Endothelial cell of umbilical vein (primary cell): ENCODE measurements at regions not wholly inside any gene's neighbourhood (a gene's known extent, or its start where the extent isn't known, plus 50 kb on each side); places are given as distances from the start of the nearest gene placed in this dataset.

Experiments
- BruUV-seq: library from RNA; stranded (reverse); fragments of 400-500 nt; replicated peaks from 2 replicates; lab custom pipeline; 2021; lab: Mats Ljungman, UMichigan
- CTCF ChIA-PET: fragments of 300-600, 350-600 bp; sonication (Branson Sonifier 250); formaldehyde crosslinking; loops from one replicate; lab custom pipeline; 2021; ENCODE audit warnings: antibody characterized with exemption, inconsistent platforms; lab: Charles Lee
- POLR2A ChIA-PET: fragments of 300-600, 350-600 bp; sonication (Branson Sonifier 250); formaldehyde crosslinking; loops from one replicate; lab custom pipeline; 2021; ENCODE audit warnings: antibody characterized with exemption, inconsistent platforms; lab: Charles Lee
- DNase-seq: peaks from one replicate; pipeline ENCODE4 v3.0.0-alpha.2; 2011; ENCODE audit warnings: low read depth, low spot score
- FAIRE-seq: peaks from 2 replicates; lab custom pipeline; 2011; peaks lifted over from hg19 to GRCh38; lab: Jason Lieb, UNC
- H2AFZ ChIP-seq: 2 replicates; pipeline ENCODE4 v1.6.0; 2012; ENCODE audit warnings: low read depth, low read length, control low read depth, inconsistent platforms
- H3K27ac ChIP-seq: 2 replicates; pipeline ENCODE4 v1.5.1; 2011; ENCODE audit warnings: low read depth, mild to moderate bottlenecking, control low read depth, low read length, moderate library complexity; ENCODE audit not compliant: insufficient read depth
- H3K27me3 ChIP-seq, 2 experiments: 2 replicates each; pipeline versions ENCODE4 v1.6.0 to v1.6.1; 2011; ENCODE audit warnings: low read length in 2 of 2, mixed read lengths in 1 of 2; ENCODE audit not compliant: control insufficient read depth in 2 of 2, insufficient read depth in 2 of 2
- H3K36me3 ChIP-seq, 2 experiments: 2 replicates in 1 of 2; 3 replicates in 1 of 2; pipeline ENCODE4 v1.5.1; 2011; ENCODE audit warnings: low read length in 2 of 2, mild to moderate bottlenecking in 1 of 2, moderate library complexity in 1 of 2; ENCODE audit not compliant: control insufficient read depth in 2 of 2, insufficient read depth in 2 of 2; ENCODE audit errors: extremely low read depth in 1 of 2
- H3K4me1 ChIP-seq: 3 replicates; pipeline ENCODE4 v1.5.1; 2011; ENCODE audit warnings: mild to moderate bottlenecking, low read length; ENCODE audit not compliant: control insufficient read depth, insufficient read depth; ENCODE audit errors: extremely low read depth
- H3K4me2 ChIP-seq: 2 replicates; pipeline ENCODE4 v1.6.1; 2011; ENCODE audit warnings: low read length, control low read depth, mixed read lengths; ENCODE audit not compliant: insufficient read depth
- H3K4me3 ChIP-seq, 3 experiments: fragments of 200-600 bp in 1 of 3; sonication (generic), shearing (Covaris generic) in 1 of 3; replicated peaks in 1 of 3; 2 replicates each; pipeline ENCODE4 v1.5.1; 2011 to 2016; ENCODE audit warnings: control low read depth in 3 of 3, low read length in 3 of 3, mild to moderate bottlenecking in 2 of 3, inconsistent platforms in 1 of 3, low read depth in 1 of 3, moderate library complexity in 1 of 3; ENCODE audit not compliant: insufficient read depth in 1 of 3
- H3K79me2 ChIP-seq: 2 replicates; pipeline ENCODE4 v1.6.0; 2012; ENCODE audit warnings: low read length, inconsistent platforms; ENCODE audit not compliant: control insufficient read depth, insufficient read depth
- H3K9ac ChIP-seq: replicated peaks from 2 replicates; pipeline ENCODE3; 2011; ENCODE audit warnings: low read length, control low read depth; ENCODE audit not compliant: insufficient read depth; ENCODE audit errors: extremely low read depth
- H3K9me1 ChIP-seq: replicated peaks from 3 replicates; pipeline ENCODE4 v1.6.0; 2011; ENCODE audit warnings: mild to moderate bottlenecking, low read length; ENCODE audit not compliant: control insufficient read depth, insufficient read depth; ENCODE audit errors: extremely low read depth
- H3K9me3 ChIP-seq: replicated peaks from 2 replicates; pipeline ENCODE4 v1.5.1; 2012; ENCODE audit warnings: low read length, inconsistent platforms; ENCODE audit not compliant: control insufficient read depth, insufficient read depth
- H4K20me1 ChIP-seq: replicated peaks from 2 replicates; pipeline ENCODE3; 2011; ENCODE audit warnings: mild to moderate bottlenecking, low read length; ENCODE audit not compliant: control insufficient read depth, insufficient read depth; ENCODE audit errors: extremely low read depth
- CTCF ChIP-seq, 2 donors: IDR thresholded peaks; 1 replicate in 1 of 2; 2 replicates in 1 of 2; pipeline ENCODE4 v1.5.1; 2011; ENCODE audit warnings: low read length in 2 of 2, mild to moderate bottlenecking in 2 of 2, moderate library complexity in 2 of 2, control low read depth in 1 of 2, inconsistent platforms in 1 of 2, low read depth in 1 of 2; ENCODE audit not compliant: insufficient read depth in 1 of 2; ENCODE audit errors: extremely low read depth in 1 of 2
- EZH2 ChIP-seq: IDR thresholded peaks from 2 replicates; pipeline ENCODE4 v1.6.1; 2012; ENCODE audit warnings: borderline replicate concordance, low read depth, mild to moderate bottlenecking, moderate library complexity, low read length, inconsistent platforms; ENCODE audit not compliant: severe bottlenecking
- FOS ChIP-seq: IDR thresholded peaks from 2 replicates; pipeline ENCODE4 v1.6.1; 2011; ENCODE audit warnings: mild to moderate bottlenecking, low read length, moderate library complexity, borderline replicate concordance; ENCODE audit not compliant: insufficient read depth
- JUN ChIP-seq: IDR thresholded peaks from 2 replicates; pipeline ENCODE4 v1.6.1; 2011; ENCODE audit warnings: borderline replicate concordance, low read depth; ENCODE audit not compliant: insufficient read length, insufficient read depth
- MYC ChIP-seq: IDR thresholded peaks from one replicate; pipeline ENCODE4 v1.6.1; 2011; ENCODE audit warnings: mild to moderate bottlenecking, low read depth, low read length
- dilution Hi-C: fragments of 300-500 bp; cut with MboI; formaldehyde crosslinking; loops from one replicate; pipeline ENCODE4 v1.15.0; 2019; ENCODE audit warnings: low sequenced_read_pairs; ENCODE audit not compliant: extremely low pct_ligation_motif_present
- intact Hi-C: fragments of 100-400 bp; cut with micrococcal nuclease; formaldehyde crosslinking; loops from one replicate; pipeline ENCODE4 v1.10.0; 2022
- TF ChIP-seq, protein P1 (sequence below): IDR thresholded peaks from 2 replicates; pipeline ENCODE4 v1.6.1; 2011; ENCODE audit not compliant: insufficient read depth, insufficient read length

GRCh38 chr10:44071479-44071878 lies 313.4 kb downstream of the CXCL12 start:
- H3K9me3 ChIP-seq = no peaks in the 10 kb centered on the region
- H3K4me2 ChIP-seq = no peak overlapping the region
- FAIRE-seq (no peak), DNase-seq (no peak)
- H3K27me3 ChIP-seq = no peaks in the 10 kb centered on the region
- no peak overlapping the region for H2AFZ ChIP-seq
- ChIA-PET POLR2A (no interaction called here), CTCF (no interaction called here)
- H3K9ac ChIP-seq = no peak overlapping the region
- H3K4me1 ChIP-seq = no peaks in the 10 kb centered on the region
- TF ChIP-seq FOS (no peak), CTCF (IDR thresholded peaks at IDR 0.05; ENCODE audit: extremely low read depth in 1 of 2, insufficient read depth in 1 of 2, low read depth in 1 of 2, low read length in 2 of 2) (no peak)
- intact Hi-C loops = no loop called here
- no peaks in the 10 kb centered on the region for H4K20me1 ChIP-seq
- BruUV-seq = no TSS peak
- H3K9me1 ChIP-seq = no peaks in the 10 kb centered on the region
- dilution Hi-C loops = no loop called here
- no peak overlapping the region for H3K4me3 ChIP-seq
- H3K27ac ChIP-seq = no peak overlapping the region
- H3K36me3 ChIP-seq = no peaks in the 10 kb centered on the region
- H3K79me2 ChIP-seq = no peaks in the 10 kb centered on the region

DNA sequence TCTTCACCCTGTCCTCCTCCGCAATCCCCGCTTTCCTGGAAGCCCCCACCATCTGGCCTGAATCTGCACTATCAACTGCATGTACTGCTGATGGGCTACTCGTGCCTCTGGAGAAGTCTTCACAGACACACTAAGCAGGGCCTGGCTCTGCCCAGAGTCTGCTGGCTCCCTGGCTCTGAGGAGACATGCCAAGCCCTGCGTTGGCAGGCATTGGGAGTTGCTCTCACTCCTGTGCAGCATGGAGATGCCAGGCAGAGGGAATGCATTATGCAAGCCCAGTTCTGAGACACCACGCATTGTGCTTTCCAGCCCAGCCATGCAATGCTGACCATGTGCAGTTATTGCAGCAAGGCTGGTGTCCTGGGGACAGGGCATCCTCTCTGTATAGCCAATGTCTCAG lies 314.6 kb downstream of the CXCL12 start:
- Histone ChIP-seq H3K9me3 (no peaks in the 10 kb centered on the region), H3K4me3 (no peak overlapping the region), H3K9me1 (no peaks in the 10 kb centered on the region), H3K9ac (no peak overlapping the region), H3K27ac (no peak overlapping the region), H4K20me1 (no peaks in the 10 kb centered on the region), H3K36me3 (no peaks in the 10 kb centered on the region), H3K27me3 (no peaks in the 10 kb centered on the region), H3K4me1 (no peaks in the 10 kb centered on the region), H3K79me2 (no peaks in the 10 kb centered on the region), H2AFZ (no peak overlapping the region), H3K4me2 (no peak overlapping the region)
- TF ChIP-seq JUN (no peak), EZH2 (no peak), MYC (no peak)
- TF ChIP-seq, protein P1, sequence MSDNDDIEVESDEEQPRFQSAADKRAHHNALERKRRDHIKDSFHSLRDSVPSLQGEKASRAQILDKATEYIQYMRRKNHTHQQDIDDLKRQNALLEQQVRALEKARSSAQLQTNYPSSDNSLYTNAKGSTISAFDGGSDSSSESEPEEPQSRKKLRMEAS = no peak
- POLR2A ChIA-PET = no interaction called here
- DNase-seq (no peak), FAIRE-seq (no peak)
- BruUV-seq = no TSS peak
- dilution Hi-C loops = no loop called here
- CTCF ChIA-PET = no interaction called here
- intact Hi-C loops = no loop called here
